HG03521 (cell line): ENCODE measurements at regions not wholly inside any gene's neighbourhood (a gene's known extent, or its start where the extent isn't known, plus 50 kb on each side); places are given as distances from the start of the nearest gene placed in this dataset.

ENCODE experiments used
- ATAC-seq: cut with Tn5 transposase; IDR thresholded peaks from one replicate; pipeline ENCODE4 v1.9.1; 2021; ENCODE audit warnings: mild to moderate bottlenecking, moderate library complexity; ENCODE audit not compliant: unreplicated experiment

- no peak for ATAC-seq
Observed at GRCh38 chr12:107464644-107465043, 221.0 kb upstream of the PWP1 start.

DNA sequence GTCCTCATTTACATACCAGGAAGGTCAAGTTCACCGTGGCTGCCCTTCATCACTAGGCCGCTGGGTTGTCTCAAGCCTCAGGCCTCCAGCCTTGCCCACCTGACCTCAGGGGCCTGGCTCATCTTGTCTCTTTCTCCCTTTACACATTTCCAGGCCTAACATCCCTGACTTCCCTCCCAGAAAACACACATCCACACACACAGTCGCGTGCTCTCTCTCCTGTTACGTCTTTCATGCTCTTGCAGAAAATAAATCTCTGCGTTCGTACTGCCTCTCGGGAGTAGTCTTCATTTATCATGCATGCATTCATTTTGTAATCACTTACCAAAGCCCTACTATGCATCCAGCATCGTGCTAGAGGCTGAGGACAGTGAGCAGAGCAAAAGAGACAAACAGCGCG is 220.0 kb upstream of the PWP1 start:
- no peak for ATAC-seq

DNA sequence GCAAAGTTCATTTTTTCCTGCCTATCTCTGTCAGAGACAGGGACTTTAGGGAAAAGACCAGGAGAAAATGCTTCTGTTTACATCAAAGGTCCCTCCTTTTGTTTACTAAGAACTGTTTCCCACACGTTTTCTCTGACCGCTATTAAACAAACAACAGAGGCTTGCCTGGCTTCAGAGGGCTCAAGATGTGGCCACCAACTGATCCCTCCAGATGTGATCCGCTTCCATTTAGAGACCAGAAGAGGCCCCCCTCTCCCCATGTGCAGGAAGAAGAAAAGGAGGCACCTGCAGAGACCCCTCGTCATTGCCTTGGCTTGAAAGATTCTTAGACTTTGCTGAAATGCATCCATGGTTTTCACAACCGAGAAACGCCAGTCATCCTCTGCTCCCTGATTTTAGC is 217.9 kb upstream of the PWP1 start:
- no peak for ATAC-seq

DNA sequence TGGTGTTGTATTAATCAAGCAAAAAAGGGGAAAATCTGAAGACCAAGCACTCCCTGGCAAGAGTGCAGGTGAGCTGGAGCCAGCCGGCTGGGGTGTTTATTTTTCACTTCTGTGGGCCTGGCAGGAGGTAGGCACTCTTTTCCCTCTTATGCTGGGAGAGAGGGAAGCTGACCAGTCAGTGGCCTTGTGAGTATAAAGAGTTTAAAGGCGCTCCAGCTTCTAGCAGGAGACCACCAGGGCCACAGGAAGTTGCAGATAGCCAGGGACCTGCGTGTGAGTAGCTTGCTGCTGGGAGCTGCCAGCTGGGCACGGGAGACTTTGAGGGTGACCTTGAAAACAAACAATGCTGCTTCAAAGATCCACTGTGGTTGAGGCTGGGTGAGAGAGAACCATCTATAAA is 217.4 kb upstream of the PWP1 start:
- ATAC-seq, result no peak

DNA sequence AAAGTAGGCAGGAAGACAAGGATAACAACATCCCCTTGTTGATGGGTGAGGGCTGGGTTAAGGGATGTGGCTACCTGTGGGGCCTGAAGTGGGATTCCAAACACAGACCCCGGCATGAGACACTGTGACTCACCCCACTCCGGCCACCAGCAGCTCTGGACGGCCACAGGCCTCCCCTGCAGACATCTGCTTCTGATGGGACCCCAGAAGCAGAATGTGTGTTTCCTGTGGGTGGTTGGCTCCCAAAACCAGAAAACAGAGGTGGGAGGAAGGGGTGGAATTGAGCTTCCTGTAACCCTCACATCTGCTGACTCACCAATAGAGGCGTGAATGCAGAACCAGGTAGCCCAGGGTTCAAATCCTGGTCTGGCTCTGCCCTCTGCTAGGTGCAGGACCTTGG is 216.6 kb upstream of the PWP1 start:
- ATAC-seq, result no peak

GRCh38 chr12:107470645-107471044 is 215.0 kb upstream of the PWP1 start:
- no peak for ATAC-seq

DNA sequence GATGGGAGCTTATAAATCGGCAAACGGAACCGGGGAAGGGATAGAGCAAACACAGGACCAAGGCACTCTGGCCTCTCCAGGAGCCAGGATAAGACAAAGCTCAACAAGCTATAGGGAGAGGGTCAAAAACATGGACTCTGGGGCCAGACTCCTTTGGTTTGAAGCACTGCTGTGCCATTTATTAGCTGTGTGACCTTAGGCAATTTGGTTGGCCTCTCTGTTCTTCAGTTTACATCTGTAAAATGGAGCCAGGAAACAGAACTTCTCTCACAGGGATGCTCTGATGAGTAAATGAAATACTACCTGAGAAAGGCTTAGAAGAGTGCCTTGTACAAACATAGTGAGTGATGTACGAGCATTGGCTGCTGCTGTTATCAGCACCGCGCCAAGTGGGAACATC is 213.3 kb upstream of the PWP1 start:
- no peak for ATAC-seq

DNA sequence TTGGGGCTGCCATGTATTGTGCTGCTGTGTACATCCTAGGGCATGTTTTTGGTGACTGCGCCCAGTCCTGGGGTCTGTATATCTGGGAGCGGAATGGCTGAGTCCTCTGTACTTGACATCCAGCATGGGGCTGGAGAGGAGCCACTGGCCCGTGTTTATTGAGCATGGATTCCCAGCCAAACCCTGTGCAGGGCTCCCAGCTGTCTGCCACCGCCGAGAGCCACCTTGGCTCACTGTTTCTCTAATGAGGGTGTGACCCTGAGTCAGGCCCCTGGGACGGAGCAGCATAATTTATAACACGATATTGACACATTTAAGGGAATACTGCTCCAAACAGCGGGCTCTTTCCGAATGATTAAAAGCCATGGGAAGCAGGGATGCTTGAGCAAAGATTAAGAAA is 211.5 kb upstream of the PWP1 start:
- ATAC-seq, result no peak

DNA sequence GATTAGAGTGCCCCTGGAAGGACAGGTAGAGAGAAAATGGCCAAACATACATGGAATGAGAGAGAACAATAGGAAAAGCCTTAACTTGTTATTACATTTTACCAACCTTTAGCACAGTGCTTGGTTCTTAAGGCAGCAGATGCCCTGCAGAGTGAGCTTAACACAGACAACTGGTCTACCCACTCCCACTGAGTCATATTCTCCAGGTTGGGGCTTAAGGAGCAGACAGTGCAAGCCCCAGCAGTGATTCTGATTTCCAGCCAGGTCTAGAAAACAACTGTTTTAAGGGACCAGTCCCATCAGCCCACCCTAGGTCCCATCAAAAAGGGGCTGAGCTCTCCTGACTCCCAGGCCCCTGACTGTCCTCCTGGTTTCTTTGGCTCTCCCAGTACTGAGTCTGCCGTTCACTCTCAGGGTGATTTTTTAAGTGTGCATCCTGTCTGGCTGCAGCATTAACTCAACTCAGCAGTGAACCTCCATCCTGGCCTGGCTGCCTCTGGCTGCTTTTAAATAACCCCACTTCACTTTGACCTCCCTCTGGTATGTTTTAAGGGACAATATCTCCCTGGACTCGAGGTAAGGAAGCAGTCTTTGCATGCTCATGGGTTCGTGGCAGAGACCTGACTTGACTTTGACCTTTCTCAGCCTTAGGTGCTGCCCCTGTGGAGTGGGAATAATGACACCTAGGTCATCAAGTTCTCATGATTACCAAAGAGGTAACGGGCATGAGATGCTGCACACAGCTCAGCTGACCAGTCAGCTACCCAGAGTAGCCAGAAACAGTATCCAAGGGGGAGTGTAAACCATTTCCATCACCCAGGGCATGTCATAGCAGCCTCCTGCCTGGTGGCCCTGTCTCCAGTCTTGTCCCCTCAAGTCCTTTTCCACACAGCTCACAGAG is 210.7 kb upstream of the PWP1 start:
- ATAC-seq, result no peak

GRCh38 chr12:107475900-107476299 is 209.7 kb upstream of the PWP1 start:
- no peak for ATAC-seq

GRCh38 chr12:107477018-107477417 is 208.6 kb upstream of the PWP1 start:
- no peak for ATAC-seq

DNA sequence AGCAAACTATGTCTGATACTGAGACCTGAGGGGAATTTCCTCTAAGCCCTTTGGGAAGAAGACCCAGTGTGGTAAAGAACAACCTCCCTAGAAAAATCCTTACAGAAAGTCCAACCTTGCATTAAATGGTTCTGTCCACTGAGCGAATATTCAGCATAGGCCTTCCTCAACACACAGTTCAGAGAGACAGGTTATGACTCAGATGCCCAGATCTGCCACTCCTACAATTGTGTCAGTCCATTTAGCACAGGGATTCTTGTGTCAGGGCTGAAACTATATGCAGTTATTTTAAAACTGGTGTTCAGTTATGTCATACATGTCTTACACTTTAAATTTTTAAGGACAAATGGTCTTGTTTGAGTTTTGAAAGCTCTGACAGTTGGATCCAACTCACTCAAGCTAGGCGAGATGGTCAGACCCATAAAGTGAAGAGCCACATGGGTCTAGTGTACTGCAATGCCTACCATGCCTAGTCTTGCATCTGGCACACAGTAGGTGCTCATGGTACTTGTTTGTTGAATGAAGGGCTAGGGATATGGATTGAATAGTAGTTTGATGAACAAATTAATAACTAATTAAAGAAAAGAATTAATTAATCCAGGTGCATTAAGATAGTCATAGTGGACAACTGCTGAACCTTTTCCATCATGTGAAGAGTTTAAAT is 207.5 kb upstream of the PWP1 start:
- ATAC-seq, result no peak

DNA sequence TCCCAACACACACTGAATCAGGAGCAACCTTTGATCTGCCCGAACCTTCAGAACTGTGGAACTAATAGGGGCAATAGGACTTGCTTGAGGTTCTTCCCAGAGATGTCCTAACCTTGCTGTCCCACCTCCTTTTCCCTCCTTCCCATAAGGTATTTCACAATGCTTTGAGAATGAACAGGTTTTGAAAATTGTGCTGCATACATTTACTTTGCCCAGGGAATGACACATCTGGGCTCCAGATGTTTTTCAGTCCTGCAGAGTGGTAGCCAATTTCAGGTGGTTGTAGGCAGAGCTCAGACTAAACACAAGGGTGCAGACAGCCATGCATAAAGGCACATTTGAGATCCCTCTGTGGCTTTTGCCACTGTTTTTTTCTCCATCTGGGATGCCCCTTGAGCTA is 206.7 kb upstream of the PWP1 start:
- ATAC-seq, result no peak

- no peak for ATAC-seq
Observed at GRCh38 chr12:107480836-107481608, 204.6 kb upstream of the PWP1 start.

GRCh38 chr12:107484230-107484629 is 201.4 kb upstream of the PWP1 start:
- ATAC-seq, result no peak

DNA sequence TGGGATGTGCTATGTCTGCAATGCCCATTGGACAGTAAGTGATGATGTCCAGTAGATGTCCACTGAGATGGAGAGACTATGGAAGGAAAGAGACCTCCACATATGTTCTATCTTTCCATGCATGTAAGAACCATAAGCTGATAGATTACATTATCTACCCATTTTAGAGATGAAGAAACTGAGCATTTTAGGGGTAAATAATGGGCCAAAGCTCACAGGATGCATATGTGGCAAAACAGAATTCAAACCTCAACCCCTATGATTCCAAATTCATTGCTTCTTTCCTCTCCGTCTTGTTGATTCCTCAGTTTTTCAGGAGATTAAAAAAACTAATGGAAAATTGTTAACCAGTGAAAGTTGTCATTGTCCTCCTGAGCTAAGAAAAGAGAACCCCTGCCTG is 200.7 kb upstream of the PWP1 start:
- ATAC-seq, result no peak

DNA sequence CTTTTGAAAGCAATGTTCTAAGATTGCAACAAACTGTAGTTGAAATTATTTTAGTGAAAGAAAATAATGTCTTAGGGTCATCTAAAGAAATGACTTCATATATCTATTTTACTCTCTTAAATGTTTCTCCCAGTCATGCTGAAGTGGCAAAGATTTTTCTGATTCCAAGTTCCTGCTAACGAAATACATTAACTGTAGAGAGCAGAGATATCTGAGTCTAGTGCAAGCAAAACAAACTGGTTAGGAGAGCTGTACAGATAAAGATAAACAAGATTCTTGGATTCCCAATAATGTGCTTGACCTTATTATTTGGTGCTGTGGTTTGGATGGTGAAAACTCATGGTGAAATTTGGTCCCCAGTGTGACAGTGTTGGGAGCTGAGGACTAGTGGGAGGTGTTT is 199.9 kb upstream of the PWP1 start:
- ATAC-seq, result no peak

DNA sequence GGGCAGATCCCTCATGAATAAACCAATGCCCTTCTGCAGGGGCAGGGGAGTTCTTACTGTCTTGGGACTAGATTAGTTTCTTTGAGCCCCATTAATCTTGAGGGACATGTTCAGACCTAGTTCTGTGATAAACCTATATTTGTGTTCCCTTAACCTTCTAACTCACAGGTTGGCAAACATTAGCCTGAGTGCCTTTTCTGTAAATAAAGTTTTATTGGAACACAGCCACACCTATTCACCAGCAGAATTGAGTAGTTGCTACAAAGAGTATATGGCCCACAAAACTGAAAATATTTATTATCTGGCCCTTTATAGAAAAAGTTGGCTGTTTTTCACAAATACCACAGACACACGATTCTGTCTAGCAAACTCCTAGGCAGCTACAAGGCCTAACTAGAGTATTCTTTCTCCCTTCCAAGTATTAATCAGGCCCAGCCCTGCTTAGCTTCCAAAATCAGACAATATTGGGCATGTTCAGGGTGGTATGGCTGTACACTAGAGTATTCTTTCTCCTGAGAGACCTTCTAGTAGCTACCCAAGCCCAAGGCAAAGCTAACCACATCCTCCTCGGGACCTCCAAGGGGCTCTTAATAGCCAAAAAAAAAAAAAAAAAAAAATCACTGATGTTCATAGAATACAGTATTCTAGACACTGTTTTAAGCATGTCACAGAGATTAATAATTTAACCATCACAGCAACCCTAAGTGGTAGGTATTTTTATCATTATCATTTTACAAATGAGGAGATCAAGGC is 199.3 kb upstream of the PWP1 start:
- no peak for ATAC-seq

DNA sequence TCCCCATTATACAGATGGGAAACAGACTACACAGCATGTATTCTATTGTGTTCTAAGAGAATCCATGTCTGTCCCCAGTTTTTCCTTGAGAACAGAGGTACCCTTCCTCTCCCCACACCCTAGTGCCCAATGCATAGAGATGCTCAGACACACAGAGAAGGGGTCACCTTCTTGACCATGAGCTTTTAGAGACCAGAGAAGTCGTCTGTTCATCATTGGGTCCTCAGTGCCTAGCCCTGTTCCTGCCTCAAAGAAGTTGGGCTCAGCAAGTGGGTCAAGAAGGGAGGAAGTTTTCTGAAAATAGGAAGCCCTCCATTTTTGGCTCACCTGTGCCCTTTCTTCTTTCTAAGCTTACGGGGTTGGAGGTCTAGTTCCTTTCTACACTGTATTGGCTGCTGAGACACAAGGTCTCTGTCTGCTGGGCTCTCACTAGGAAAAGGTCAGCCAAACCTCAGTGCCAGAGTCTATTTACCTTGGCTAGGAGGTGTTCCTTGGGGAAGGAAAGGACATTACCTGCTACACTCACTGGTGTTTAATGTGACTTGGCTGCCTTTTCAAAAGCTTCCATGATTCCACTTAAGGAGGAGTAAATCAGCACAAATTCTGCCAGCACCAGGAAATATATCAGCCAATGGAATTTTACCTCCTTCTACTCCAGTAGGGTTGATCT is 198.5 kb upstream of the PWP1 start:
- no peak for ATAC-seq

- ATAC-seq, result no peak
Observed at GRCh38 chr12:107488666-107489065, 196.9 kb upstream of the PWP1 start.
